Activated CD8-positive, alpha-beta memory T cell treated with anti-CD3 and anti-CD28 coated beads, Interleukin-2, amount 50 U/mL, for 48 hours (primary cell): ENCODE measurements at regions not wholly inside any gene's neighbourhood (a gene's known extent, or its start where the extent isn't known, plus 50 kb on each side); places are given as distances from the start of the nearest gene placed in this dataset.
"Not testable (repeated sequence)": the region's sequence is repeated elsewhere in the genome, so short reads cannot be mapped to it uniquely, and the experiment has no call there.

Experiments used
- DNase-seq: peaks from one replicate; pipeline ENCODE4 v3.0.0-alpha.2; 2020

GRCh38 chr9:99490729-99491128 is 268.6 kb downstream of the SEC61B start:
- no peak for DNase-seq

GRCh38 chr9:99491408-99492158 is 269.5 kb downstream of the SEC61B start:
- DNase-seq, result no peak

GRCh38 chr9:99497641-99498040 is 275.6 kb downstream of the SEC61B start:
- no peak for DNase-seq

GRCh38 chr9:99498979-99499378 is 276.9 kb downstream of the SEC61B start:
- not testable (repeated sequence) for DNase-seq

- DNase-seq, result no peak
These were observed 283.9 kb downstream of the SEC61B start for GRCh38 chr9:99505936-99506335.

GRCh38 chr9:99506747-99507348 is 284.8 kb downstream of the SEC61B start:
- DNase-seq, result no peak

GRCh38 chr9:99509065-99509745 is 287.1 kb downstream of the SEC61B start:
- DNase-seq, result no peak

- no peak for DNase-seq
These were observed 287.9 kb downstream of the SEC61B start for GRCh38 chr9:99509900-99510535.

- no peak for DNase-seq
These were observed 289.6 kb downstream of the SEC61B start for GRCh38 chr9:99511723-99512122.

GRCh38 chr9:99513441-99514112 is 291.5 kb downstream of the SEC61B start:
- no peak for DNase-seq

- DNase-seq, result no peak
These were observed 293.0 kb downstream of the SEC61B start for GRCh38 chr9:99515093-99515492.

- DNase-seq, result no peak
These were observed 294.0 kb downstream of the SEC61B start for GRCh38 chr9:99515895-99516656.

GRCh38 chr9:99516657-99517049 is 294.6 kb downstream of the SEC61B start:
- no peak for DNase-seq

- DNase-seq, result no peak
These were observed 297.8 kb upstream of the NR4A3 start for GRCh38 chr9:99523838-99524237.

- DNase-seq, result no peak
These were observed 290.4 kb upstream of the NR4A3 start for GRCh38 chr9:99531313-99531712.

GRCh38 chr9:99533421-99533820 is 288.3 kb upstream of the NR4A3 start:
- no peak for DNase-seq

- no peak for DNase-seq
These were observed 283.7 kb upstream of the NR4A3 start for GRCh38 chr9:99537996-99538395.

- DNase-seq, result no peak
These were observed 277.2 kb upstream of the NR4A3 start for GRCh38 chr9:99544526-99544925.

- DNase-seq, result no peak
These were observed 272.2 kb upstream of the NR4A3 start for GRCh38 chr9:99549441-99549840.

GRCh38 chr9:99555792-99556191 is 265.9 kb upstream of the NR4A3 start:
- no peak for DNase-seq

- no peak for DNase-seq
These were observed 264.7 kb upstream of the NR4A3 start for GRCh38 chr9:99556998-99557397.

GRCh38 chr9:99557816-99558215 is 263.9 kb upstream of the NR4A3 start:
- DNase-seq, result no peak
